ENCODE measurements at regions not wholly inside any gene's neighbourhood (a gene's known extent, or its start where the extent isn't known, plus 50 kb on each side); places are given as distances from the start of the nearest gene placed in this dataset.

DNA sequence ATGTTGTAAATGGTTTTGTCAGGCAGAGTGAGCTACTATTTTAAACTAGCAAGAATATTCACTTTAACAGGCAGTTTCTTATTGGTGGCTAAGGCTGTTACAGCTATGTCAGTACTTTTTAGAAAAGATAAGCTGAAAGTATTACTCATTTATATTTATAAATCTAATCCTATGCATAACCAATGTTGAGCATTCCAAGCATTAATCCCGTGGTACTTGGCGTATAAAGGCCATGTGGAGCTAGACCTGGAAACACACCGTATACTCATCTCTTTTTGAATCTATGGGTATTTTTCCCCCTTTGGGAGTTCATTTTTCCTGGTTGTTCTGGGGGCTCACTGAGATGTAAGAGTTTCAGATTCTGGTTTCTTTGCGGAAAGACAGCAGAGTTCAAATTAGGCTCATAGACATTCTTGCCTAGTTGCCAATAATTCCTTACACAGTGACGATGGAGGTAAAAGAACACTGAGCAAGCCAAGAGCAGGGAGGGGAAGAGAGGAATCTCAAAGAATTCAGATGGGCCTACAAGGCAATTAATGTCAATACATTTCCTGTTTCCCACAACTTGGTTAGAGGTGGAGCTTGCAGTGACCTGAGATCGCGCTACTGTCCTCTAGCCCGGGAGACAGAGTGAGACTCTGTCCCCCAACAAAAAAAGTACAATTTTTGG is 211.5 kb downstream of the SOX4 start:
- TF ChIP-seq, protein P1, sequence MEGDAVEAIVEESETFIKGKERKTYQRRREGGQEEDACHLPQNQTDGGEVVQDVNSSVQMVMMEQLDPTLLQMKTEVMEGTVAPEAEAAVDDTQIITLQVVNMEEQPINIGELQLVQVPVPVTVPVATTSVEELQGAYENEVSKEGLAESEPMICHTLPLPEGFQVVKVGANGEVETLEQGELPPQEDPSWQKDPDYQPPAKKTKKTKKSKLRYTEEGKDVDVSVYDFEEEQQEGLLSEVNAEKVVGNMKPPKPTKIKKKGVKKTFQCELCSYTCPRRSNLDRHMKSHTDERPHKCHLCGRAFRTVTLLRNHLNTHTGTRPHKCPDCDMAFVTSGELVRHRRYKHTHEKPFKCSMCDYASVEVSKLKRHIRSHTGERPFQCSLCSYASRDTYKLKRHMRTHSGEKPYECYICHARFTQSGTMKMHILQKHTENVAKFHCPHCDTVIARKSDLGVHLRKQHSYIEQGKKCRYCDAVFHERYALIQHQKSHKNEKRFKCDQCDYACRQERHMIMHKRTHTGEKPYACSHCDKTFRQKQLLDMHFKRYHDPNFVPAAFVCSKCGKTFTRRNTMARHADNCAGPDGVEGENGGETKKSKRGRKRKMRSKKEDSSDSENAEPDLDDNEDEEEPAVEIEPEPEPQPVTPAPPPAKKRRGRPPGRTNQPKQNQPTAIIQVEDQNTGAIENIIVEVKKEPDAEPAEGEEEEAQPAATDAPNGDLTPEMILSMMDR (conservative IDR thresholded peaks at IDR 0.05; ENCODE audit: low read length): no peak
- no peak for TF ChIP-seq EZH2phosphoT487 (IDR thresholded peaks at IDR 0.05; ENCODE audit: borderline replicate concordance)

All from Loucy (cell line).